HG02571 (cell line): ENCODE measurements at regions not wholly inside any gene's neighbourhood (a gene's known extent, or its start where the extent isn't known, plus 50 kb on each side); places are given as distances from the start of the nearest gene placed in this dataset.

Experiments
- ATAC-seq: cut with Tn5 transposase; IDR thresholded peaks from one replicate; pipeline ENCODE4 v1.9.1; 2021; ENCODE audit warnings: mild to moderate bottlenecking, moderate library complexity; ENCODE audit not compliant: unreplicated experiment

DNA sequence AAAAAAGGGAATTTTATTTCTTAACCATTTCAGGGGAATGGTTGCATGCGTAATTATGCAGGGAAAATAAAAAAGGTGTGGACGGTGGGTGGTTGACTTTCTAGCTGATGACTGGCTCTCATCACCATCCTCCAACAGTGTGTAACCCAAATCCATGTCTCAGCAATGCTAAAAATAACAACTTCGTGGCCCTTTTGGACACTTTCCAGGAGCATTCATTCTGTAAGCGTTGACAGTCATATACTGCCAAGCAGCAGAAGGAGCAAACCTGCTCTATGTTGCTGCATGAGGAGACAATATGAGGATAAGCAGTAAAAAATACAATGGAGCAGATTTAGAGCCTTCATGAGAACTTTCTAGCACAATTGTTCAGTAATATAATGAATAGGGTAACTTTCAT, 189.1 kb downstream of the ANXA2 start:
- ATAC-seq: no peak

DNA sequence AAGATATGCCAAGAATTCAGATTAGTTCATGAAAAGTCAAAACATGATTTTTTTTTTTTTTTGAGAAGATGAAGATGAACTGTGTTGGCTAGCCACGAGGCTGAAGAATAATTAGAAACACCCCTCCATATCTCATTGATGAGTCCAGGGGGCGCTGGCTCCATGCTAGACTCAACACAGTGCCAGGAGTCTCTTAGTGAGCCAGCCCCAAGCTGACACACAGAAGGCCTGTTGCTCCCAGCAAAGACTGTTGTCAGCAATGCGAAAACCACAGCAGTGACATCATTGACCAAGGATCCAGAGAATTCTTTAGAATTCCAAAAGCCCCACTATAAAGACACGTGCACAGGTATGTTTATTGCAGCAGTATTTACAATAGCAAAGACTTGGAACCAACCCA, 185.2 kb downstream of the ANXA2 start:
- ATAC-seq: no peak

- no peak for ATAC-seq
Observed at GRCh38 chr15:60213377-60214000, 184.3 kb downstream of the ANXA2 start.

- ATAC-seq: no peak
Observed at GRCh38 chr15:60214201-60214600, 183.6 kb downstream of the ANXA2 start.

- ATAC-seq: no peak
Observed at GRCh38 chr15:60215225-60215963, 182.4 kb downstream of the ANXA2 start.

GRCh38 chr15:60217161-60217560, 180.6 kb downstream of the ANXA2 start:
- no peak for ATAC-seq

DNA sequence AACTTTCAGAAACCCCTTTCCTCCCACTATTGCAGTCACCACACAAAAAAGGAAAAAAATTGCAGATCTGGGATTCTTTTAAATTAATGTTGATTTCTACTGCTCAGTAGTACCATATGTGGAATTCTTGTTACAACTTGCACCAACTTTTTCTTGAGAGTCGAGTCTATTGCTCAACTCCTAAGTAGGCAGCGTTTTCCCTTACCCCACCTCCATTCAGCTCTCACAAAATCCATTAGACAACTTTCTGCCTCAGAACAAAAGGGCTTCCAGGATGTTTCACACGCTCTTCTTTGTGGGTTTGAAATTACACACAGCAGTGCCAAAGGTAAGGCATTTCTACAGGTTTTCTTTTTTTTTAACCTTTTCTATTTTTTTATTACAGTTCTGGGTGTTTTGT, 179.5 kb downstream of the ANXA2 start:
- ATAC-seq: no peak

DNA sequence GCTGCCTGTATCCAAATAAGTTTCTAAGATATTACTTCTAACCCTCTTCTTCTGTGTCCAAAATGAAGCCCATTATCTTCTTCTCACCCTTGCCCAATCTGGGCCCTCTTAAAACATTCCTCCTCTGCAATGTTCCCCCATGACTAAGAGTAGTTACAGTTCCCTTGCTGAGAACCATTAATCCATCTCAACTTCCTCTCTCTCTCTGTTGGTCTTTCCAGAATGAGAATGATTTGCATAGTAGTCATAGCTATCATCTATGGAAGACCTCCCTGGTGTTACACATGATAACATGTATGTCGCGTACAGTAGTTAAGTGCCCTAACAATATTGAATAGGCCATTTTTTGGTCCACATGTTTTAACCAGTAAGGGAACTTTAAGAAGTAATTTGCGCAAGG, 177.9 kb downstream of the ANXA2 start:
- no peak for ATAC-seq

DNA sequence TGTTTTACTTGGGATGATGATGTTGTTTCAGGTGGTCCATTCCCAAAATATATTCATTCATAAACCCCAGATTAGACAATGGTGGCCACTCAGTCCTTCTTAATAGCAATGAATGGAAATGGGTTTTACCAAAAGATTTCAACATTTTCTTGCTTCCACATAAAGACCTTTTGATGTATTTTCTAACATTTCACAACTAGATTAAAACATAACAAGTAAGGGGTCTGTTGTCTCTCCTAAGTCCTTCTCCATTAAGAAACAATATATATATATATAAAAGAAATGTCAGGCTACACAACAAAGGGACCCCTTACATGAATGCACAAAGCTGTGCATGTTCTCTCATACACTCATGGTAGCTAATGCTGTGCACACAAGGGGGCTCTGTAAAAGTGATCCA, 176.4 kb downstream of the ANXA2 start:
- ATAC-seq: no peak

DNA sequence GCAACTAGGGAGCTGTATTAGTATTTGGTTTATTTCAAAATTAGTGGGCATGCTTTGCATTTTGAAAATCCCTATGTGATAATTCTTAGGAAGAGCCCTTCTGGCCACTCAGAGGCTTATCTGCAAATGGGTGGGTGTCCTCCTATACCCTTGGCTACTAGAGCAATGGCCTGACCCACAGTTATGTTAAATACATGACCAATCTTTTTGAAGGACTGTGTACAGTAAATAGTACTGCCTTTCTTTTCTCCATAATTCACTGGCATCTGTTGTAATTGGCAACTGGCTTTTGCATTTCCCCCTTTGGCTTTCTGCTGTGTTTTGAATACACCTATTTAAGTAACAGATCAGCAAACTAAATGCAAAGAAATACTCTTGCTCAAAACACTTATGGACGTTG, 175.4 kb downstream of the ANXA2 start:
- ATAC-seq: no peak

- ATAC-seq: no peak
Observed at GRCh38 chr15:60223176-60223575, 174.6 kb downstream of the ANXA2 start.

- no peak for ATAC-seq
Observed at GRCh38 chr15:60226924-60227323, 170.9 kb downstream of the ANXA2 start.

- ATAC-seq: no peak
Observed at GRCh38 chr15:60228101-60228500, 169.7 kb downstream of the ANXA2 start.

- no peak for ATAC-seq
Observed at GRCh38 chr15:60228619-60229018, 169.2 kb downstream of the ANXA2 start.

- no peak for ATAC-seq
Observed at GRCh38 chr15:60235951-60236710, 161.7 kb downstream of the ANXA2 start.

GRCh38 chr15:60237446-60237845, 160.3 kb downstream of the ANXA2 start:
- ATAC-seq: no peak

GRCh38 chr15:60243769-60244168, 154.0 kb downstream of the ANXA2 start:
- ATAC-seq: no peak

DNA sequence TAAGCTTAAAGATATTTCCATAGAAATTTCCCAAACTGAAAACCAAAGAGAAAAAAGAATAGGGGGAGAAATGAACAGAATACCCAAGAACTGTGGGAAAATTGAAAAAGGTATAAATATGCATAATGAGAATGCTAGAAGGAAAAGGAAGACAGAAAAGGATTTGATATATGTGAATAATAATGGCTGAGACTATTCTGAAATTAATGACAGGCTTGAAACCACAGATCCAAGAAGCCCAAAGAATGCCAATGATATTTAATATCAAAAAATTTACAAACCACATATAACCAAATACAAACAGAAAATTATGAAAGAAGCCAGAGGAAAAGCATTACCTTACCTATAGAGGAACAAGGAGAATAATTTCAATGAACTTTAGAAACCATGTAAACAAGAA, 153.0 kb downstream of the ANXA2 start:
- no peak for ATAC-seq

DNA sequence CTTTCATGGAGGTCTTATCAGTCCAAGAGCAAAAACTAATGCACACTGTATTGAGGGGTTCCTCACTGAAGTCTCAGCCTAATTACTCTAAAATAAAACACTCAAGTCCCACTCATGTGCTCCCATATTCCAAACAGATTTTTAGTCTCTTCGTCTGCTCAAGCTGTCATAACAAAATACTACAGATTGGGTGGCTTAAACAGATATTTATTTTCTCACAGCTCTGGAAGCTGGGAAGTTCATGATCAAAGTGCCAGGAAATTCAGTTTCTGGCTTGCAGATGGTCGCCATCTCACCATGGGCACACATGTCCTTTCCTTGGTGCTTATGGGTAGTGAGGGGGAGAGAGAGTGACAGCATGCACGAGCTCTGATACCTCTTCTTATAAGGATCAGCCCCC, 147.5 kb downstream of the ANXA2 start:
- no peak for ATAC-seq

DNA sequence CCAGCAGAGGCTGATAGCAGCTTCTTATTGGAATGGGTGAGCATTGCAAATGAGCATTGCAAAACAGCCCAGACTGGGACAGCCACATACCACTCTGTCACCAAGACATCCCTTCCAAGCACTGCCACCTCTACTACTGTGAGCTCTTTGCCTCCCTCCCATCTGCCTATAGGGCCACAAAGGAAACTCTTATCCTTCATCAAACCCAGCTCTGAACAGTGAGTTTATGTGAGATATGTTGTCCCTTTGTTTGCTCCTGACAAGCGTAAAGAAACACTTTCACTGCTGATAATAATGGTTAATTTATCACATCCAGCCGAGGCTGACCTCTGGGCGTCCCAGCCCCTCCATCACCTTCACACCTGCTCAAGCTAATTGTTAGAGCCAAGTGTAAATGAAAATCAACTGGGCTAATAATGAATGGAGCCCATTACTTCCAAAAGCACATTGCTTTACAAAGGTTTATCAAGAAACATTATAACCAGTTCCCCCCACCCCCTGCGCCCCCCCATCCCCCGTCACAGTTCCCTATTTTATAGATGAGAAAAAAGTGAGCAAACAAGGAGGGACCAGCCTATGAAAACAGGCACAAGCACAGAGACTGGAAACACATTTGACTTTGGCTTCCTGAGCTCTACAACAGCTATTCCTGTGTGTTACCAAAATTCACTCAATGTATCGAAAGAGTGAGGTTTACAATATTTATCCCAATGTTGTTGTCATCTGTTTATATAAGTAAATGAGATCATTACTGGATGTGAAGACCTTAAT, 146.3 kb downstream of the ANXA2 start:
- ATAC-seq: no peak

DNA sequence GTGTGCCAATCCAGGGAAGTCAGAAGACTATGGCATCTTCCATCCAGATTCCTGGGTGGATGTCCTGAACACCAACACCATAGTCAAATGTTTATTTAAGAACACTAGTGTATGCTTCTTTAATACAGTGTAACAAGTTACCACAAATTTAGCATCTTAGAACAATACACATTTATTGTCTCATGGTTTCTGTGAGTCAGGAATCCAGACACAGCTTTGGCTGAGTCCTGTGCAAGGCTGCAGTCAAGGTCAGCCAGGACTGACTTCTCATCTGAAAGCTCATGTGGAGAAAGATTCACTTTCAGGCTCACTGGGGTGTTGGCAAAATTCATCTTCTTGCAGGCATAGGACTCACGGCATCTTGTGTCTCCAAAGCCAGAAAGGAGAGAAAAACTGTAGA, 143.4 kb downstream of the ANXA2 start:
- no peak for ATAC-seq
